HEK293 (cell line): ENCODE measurements at regions not wholly inside any gene's neighbourhood (a gene's known extent, or its start where the extent isn't known, plus 50 kb on each side); places are given as distances from the start of the nearest gene placed in this dataset.

Experiments
- CTCF ChIA-PET: fragments of 350-600 bp; formaldehyde crosslinking; extraction: SDS; loops from one replicate; lab custom pipeline; 2021; ENCODE audit warnings: antibody characterized with exemption; lab: Yijun Ruan, JAX
- POLR2A ChIA-PET: fragments of 300-600 bp; formaldehyde crosslinking; extraction: SDS; loops from one replicate; lab custom pipeline; 2020; ENCODE audit warnings: antibody characterized with exemption, inconsistent platforms; lab: Yijun Ruan, JAX
- H3K27ac ChIP-seq: fragments of 200-500 bp; sonication (Bioruptor generic); 2 replicates; pipeline ENCODE4 v1.5.1; 2014; ENCODE audit warnings: low read depth, low read length, control low read depth, inconsistent platforms; ENCODE audit errors: extremely low read depth
- H3K36me3 ChIP-seq, 2 experiments: fragments of 200-500 bp in 1 of 2; sonication (Bioruptor generic) in 1 of 2; 1 replicate in 1 of 2; 2 replicates in 1 of 2; pipeline ENCODE4 v1.5.1; 2014 to 2017; ENCODE audit warnings: inconsistent platforms in 2 of 2, low read length in 2 of 2; ENCODE audit not compliant: control insufficient read depth in 2 of 2, insufficient read depth in 1 of 2
- H3K4me1 ChIP-seq: fragments of 200-500 bp; sonication (Bioruptor generic); 2 replicates; pipeline ENCODE4 v1.5.1; 2014; ENCODE audit warnings: mild to moderate bottlenecking, low read length, inconsistent platforms; ENCODE audit not compliant: control insufficient read depth, insufficient read depth
- H3K4me3 ChIP-seq: 2 replicates; pipeline ENCODE4 v1.5.1; 2011; ENCODE audit warnings: low read depth, mild to moderate bottlenecking, control low read depth, low read length, moderate library complexity
- H3K9me3 ChIP-seq: fragments of 200-500 bp; sonication (Bioruptor generic); 2 replicates; pipeline ENCODE4 v1.5.1; 2014; ENCODE audit warnings: low read depth, low read length, inconsistent platforms; ENCODE audit not compliant: control insufficient read depth, insufficient read depth
- EGR2 ChIP-seq: fragments of 450-650 bp; formaldehyde crosslinking; IDR thresholded peaks from 2 replicates; pipeline ENCODE4 v1.5.1; 2016; ENCODE audit warnings: low read depth, missing biosample characterization, missing genetic modification characterization
- GLI4 ChIP-seq: fragments of 450-650 bp; formaldehyde crosslinking; IDR thresholded peaks from 2 replicates; pipeline ENCODE4 v1.5.1; 2016; ENCODE audit warnings: missing biosample characterization, missing genetic modification characterization
- IKZF3 ChIP-seq: fragments of 450-650 bp; IDR thresholded peaks from 2 replicates; pipeline ENCODE4 v1.5.0; 2018; ENCODE audit warnings: missing biosample characterization, mild to moderate bottlenecking, missing genetic modification characterization, moderate library complexity
- PRDM1 ChIP-seq: fragments of 450-650 bp; formaldehyde crosslinking; IDR thresholded peaks from 2 replicates; pipeline ENCODE4; 2016; ENCODE audit warnings: missing biosample characterization, missing genetic modification characterization
- TSHZ1 ChIP-seq: fragments of 450-650 bp; formaldehyde crosslinking; IDR thresholded peaks from 2 replicates; pipeline ENCODE4 v1.5.1; 2016; ENCODE audit warnings: missing biosample characterization, missing genetic modification characterization, borderline replicate concordance
- ZNF23 ChIP-seq: fragments of 450-650 bp; formaldehyde crosslinking; IDR thresholded peaks from 2 replicates; pipeline ENCODE4 v1.5.1; 2016; ENCODE audit warnings: missing biosample characterization, missing genetic modification characterization, borderline replicate concordance
- ZNF311 ChIP-seq: fragments of 450-650 bp; formaldehyde crosslinking; IDR thresholded peaks from 2 replicates; pipeline ENCODE4 v1.5.1; 2017; ENCODE audit warnings: missing biosample characterization, missing genetic modification characterization, borderline replicate concordance
- ZNF394 ChIP-seq: fragments of 450-650 bp; formaldehyde crosslinking; IDR thresholded peaks from 2 replicates; pipeline ENCODE4 v1.5.1; 2016; ENCODE audit warnings: missing biosample characterization, missing genetic modification characterization, mild to moderate bottlenecking, moderate library complexity, borderline replicate concordance
- ZNF529 ChIP-seq: fragments of 450-650 bp; formaldehyde crosslinking; IDR thresholded peaks from 2 replicates; pipeline ENCODE4 v1.5.1; 2017; ENCODE audit warnings: missing genetic modification characterization, missing biosample characterization; ENCODE audit not compliant: insufficient replicate concordance
- ZNF571 ChIP-seq: fragments of 450-650 bp; formaldehyde crosslinking; IDR thresholded peaks from 2 replicates; pipeline ENCODE4 v1.5.0; 2017; ENCODE audit warnings: missing biosample characterization, missing genetic modification characterization
- ZNF629 ChIP-seq: fragments of 450-650 bp; formaldehyde crosslinking; IDR thresholded peaks from 2 replicates; pipeline ENCODE4 v1.5.1; 2017; ENCODE audit warnings: missing biosample characterization, missing genetic modification characterization
- ZNF654 ChIP-seq: fragments of 450-650 bp; formaldehyde crosslinking; IDR thresholded peaks from 2 replicates; pipeline ENCODE4 v1.5.1; 2016; ENCODE audit warnings: low read depth, missing biosample characterization, missing genetic modification characterization
- ZNF707 ChIP-seq: fragments of 450-650 bp; formaldehyde crosslinking; IDR thresholded peaks from 2 replicates; pipeline ENCODE4 v1.5.1; 2016; ENCODE audit warnings: missing biosample characterization, missing genetic modification characterization
- ZNF837 ChIP-seq: fragments of 450-650 bp; formaldehyde crosslinking; IDR thresholded peaks from 2 replicates; pipeline ENCODE4 v1.5.1; 2016; ENCODE audit warnings: missing biosample characterization, missing genetic modification characterization
- ZSCAN4 ChIP-seq: fragments of 450-650 bp; formaldehyde crosslinking; IDR thresholded peaks from 2 replicates; pipeline ENCODE4 v1.5.1; 2017; ENCODE audit warnings: missing biosample characterization, missing genetic modification characterization
- TF ChIP-seq, protein P1 (sequence below): fragments of 450-650 bp; formaldehyde crosslinking; IDR thresholded peaks from 2 replicates; pipeline ENCODE4 v1.5.1; 2016; ENCODE audit warnings: missing biosample characterization, missing genetic modification characterization
- TF ChIP-seq, protein P2 (sequence below): fragments of 450-650 bp; formaldehyde crosslinking; IDR thresholded peaks from 2 replicates; pipeline ENCODE4 v1.5.1; 2016; ENCODE audit warnings: missing biosample characterization, missing genetic modification characterization

DNA sequence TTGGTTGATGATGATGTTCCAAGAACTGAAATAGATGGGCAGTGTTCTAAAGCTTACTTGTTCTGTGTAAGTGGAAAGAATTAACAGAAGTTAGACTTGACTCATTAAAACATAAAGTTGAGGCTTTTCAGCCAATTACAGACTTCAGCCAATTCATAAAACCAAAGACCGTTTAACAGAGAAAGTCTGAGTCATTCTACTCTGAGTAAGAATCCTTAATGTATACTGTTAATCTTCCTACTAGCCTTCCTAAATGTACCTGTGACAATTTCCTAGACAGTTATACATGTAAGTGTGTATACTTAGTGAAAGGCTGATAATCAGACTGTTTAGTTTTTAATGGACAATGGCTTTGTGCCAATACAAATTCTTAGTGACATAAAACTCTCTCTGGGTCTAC, 681.0 kb downstream of the RPL10L start (continued):
- no peak for TF ChIP-seq ZNF529 (tag by site-specific recombination)
- no peak for TF ChIP-seq ZSCAN4 (tag by site-specific recombination)
- no peak for TF ChIP-seq TSHZ1 (tag by site-specific recombination)

DNA sequence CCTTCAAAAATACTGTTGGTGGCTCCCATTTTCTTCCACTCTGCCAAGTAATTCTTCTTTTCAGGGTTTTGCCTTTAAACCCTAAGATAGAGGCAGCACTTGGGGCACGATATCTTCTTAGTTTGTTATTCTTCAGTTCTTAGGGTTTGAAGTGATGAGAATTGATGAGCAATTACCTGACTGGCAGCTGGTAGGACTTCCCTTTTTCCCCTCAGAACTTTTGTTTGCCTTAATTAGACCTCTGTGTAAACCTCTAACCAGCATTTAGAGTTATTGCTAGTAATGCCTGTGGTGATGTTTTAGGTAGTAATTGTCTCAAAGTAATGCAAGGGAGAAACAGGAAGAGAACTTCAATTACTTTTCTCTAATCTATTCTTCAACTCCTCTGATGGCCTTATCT, 683.5 kb downstream of the RPL10L start:
- H3K27ac ChIP-seq: no peak overlapping the region
- CTCF ChIA-PET: no interaction called here
- TF ChIP-seq ZNF654 (tag by site-specific recombination) (no peak), IKZF3 (no peak), PRDM1 (tag by site-specific recombination) (no peak), ZNF394 (tag by site-specific recombination) (no peak), ZNF571 (tag by site-specific recombination) (no peak), EGR2 (tag by site-specific recombination) (no peak)
- TF ChIP-seq, protein P1, sequence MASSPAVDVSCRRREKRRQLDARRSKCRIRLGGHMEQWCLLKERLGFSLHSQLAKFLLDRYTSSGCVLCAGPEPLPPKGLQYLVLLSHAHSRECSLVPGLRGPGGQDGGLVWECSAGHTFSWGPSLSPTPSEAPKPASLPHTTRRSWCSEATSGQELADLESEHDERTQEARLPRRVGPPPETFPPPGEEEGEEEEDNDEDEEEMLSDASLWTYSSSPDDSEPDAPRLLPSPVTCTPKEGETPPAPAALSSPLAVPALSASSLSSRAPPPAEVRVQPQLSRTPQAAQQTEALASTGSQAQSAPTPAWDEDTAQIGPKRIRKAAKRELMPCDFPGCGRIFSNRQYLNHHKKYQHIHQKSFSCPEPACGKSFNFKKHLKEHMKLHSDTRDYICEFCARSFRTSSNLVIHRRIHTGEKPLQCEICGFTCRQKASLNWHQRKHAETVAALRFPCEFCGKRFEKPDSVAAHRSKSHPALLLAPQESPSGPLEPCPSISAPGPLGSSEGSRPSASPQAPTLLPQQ (tag by site-specific recombination): no peak
- TF ChIP-seq, protein P2, sequence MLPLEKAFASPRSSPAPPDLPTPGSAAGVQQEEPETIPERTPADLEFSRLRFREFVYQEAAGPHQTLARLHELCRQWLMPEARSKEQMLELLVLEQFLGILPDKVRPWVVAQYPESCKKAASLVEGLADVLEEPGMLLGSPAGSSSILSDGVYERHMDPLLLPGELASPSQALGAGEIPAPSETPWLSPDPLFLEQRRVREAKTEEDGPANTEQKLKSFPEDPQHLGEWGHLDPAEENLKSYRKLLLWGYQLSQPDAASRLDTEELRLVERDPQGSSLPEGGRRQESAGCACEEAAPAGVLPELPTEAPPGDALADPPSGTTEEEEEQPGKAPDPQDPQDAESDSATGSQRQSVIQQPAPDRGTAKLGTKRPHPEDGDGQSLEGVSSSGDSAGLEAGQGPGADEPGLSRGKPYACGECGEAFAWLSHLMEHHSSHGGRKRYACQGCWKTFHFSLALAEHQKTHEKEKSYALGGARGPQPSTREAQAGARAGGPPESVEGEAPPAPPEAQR (tag by site-specific recombination): no peak
- H3K36me3 ChIP-seq: no peaks in the 10 kb centered on the region
- H3K9me3 ChIP-seq: no peaks in the 10 kb centered on the region
- H3K4me3 ChIP-seq: no peak overlapping the region
- POLR2A ChIA-PET: no interaction called here
- H3K4me1 ChIP-seq: no peaks in the 10 kb centered on the region

DNA sequence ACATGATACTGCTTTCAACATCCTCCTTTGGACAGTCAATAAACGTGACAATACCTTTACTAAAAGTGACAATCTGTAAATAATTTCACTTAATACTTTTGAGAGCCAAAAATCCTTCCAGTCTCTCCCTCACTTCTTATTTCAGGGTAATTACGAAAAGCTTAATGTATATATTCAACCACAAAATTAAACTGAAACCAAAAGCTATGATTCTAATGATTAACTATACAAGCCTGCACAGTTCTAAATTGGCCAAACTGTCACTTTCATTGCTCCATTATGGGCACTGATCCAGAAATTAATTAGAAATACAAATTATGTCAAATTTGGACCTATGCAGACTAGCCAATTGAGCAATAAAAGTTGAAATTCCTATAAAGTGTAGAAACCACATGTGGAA, 696.5 kb upstream of the MIS18BP1 start:
- ChIA-PET CTCF (no interaction called here), POLR2A (no interaction called here)
- Histone ChIP-seq H3K9me3 (no peaks in the 10 kb centered on the region), H3K27ac (no peak overlapping the region), H3K4me1 (no peaks in the 10 kb centered on the region), H3K4me3 (no peak overlapping the region), H3K36me3 (no peaks in the 10 kb centered on the region)
- TF ChIP-seq ZNF23 (tag by site-specific recombination) (no peak), ZNF707 (no peak), GLI4 (no peak), ZNF837 (no peak), ZNF629 (tag by site-specific recombination) (no peak), ZNF311 (tag by site-specific recombination) (no peak)
